WTC11 (cell line): ENCODE measurements at regions not wholly inside any gene's neighbourhood (a gene's known extent, or its start where the extent isn't known, plus 50 kb on each side); places are given as distances from the start of the nearest gene placed in this dataset.

Source experiments
- ATAC-seq: fragments of 200-7000 bp; cut with Tn5 transposase; 2 replicates; pipeline ENCODE4 v1.10.0; 2021; ENCODE audit warnings: mild to moderate bottlenecking, moderate library complexity
- CTCF ChIA-PET: fragments of 300-600 bp; sonication (Branson Sonifier 250); formaldehyde crosslinking; loops from one replicate; lab custom pipeline; 2021; ENCODE audit warnings: antibody characterized with exemption; lab: Charles Lee
- POLR2A ChIA-PET: fragments of 350-600 bp; sonication (Branson Sonifier 250); formaldehyde crosslinking; loops from one replicate; lab custom pipeline; 2021; ENCODE audit warnings: antibody characterized with exemption; lab: Charles Lee
- DNase-seq: peaks from one replicate; pipeline ENCODE4 v3.0.0; 2021; ENCODE audit warnings: low spot score
- H3K27ac Mint-ChIP-seq: 2 replicates; pipeline ENCODE4 v1.8.0; 2021; ENCODE audit warnings: mixed read lengths
- H3K27me3 Mint-ChIP-seq: 2 replicates; pipeline ENCODE4 v1.8.0; 2021; ENCODE audit warnings: low read depth, mild to moderate bottlenecking, moderate library complexity, mixed read lengths
- H3K36me3 Mint-ChIP-seq: 2 replicates; pipeline ENCODE4 v1.8.0; 2021; ENCODE audit warnings: mixed read lengths
- H3K4me1 Mint-ChIP-seq: 2 replicates; pipeline ENCODE4 v1.8.0; 2022; ENCODE audit warnings: mixed read lengths
- H3K4me3 Mint-ChIP-seq: 2 replicates; pipeline ENCODE4 v1.8.0; 2021; ENCODE audit warnings: mild to moderate bottlenecking, moderate library complexity, mixed read lengths
- H3K9me3 Mint-ChIP-seq: 2 replicates; pipeline ENCODE4 v1.8.0; 2021; ENCODE audit warnings: mixed read lengths
- ATF1 ChIP-seq: sonication (generic); formaldehyde crosslinking; IDR thresholded peaks from 2 replicates; pipeline ENCODE4 v1.8.1; 2023; ENCODE audit warnings: mild to moderate bottlenecking, moderate library complexity, missing genetic modification reagents
- EMX1 ChIP-seq: fragments of 250-450 bp; sonication (Bioruptor Pico); IDR thresholded peaks from 2 replicates; pipeline ENCODE4 v1.8.0; 2021; ENCODE audit warnings: mild to moderate bottlenecking
- ESRRA ChIP-seq: sonication (generic); formaldehyde crosslinking; IDR thresholded peaks from 2 replicates; pipeline ENCODE4 v1.8.1; 2022; ENCODE audit warnings: mild to moderate bottlenecking, missing genetic modification reagents, borderline replicate concordance
- GTF2I ChIP-seq: fragments of 250-450 bp; sonication (Bioruptor Pico); conservative IDR thresholded peaks from 2 replicates; pipeline ENCODE4 v1.4.0; 2021; ENCODE audit warnings: mild to moderate bottlenecking
- IRF1 ChIP-seq: sonication (generic); formaldehyde crosslinking; IDR thresholded peaks from 2 replicates; pipeline ENCODE4 v1.8.0; 2023; ENCODE audit warnings: missing genetic modification reagents
- JUN ChIP-seq: sonication (generic); formaldehyde crosslinking; IDR thresholded peaks from 2 replicates; pipeline ENCODE4 v1.8.0; 2023; ENCODE audit warnings: mild to moderate bottlenecking, missing genetic modification reagents
- KAT7 ChIP-seq: sonication (generic); formaldehyde crosslinking; IDR thresholded peaks from 2 replicates; pipeline ENCODE4 v1.8.1; 2023; ENCODE audit warnings: missing genetic modification reagents, mild to moderate bottlenecking, borderline replicate concordance
- MXD4 ChIP-seq: fragments of 250-450 bp; sonication (Bioruptor Pico); IDR thresholded peaks from 2 replicates; pipeline ENCODE4 v1.8.0; 2021; ENCODE audit warnings: mild to moderate bottlenecking, moderate library complexity, borderline replicate concordance
- NR2C2 ChIP-seq: sonication (generic); formaldehyde crosslinking; IDR thresholded peaks from 2 replicates; pipeline ENCODE4 v1.8.0; 2022; ENCODE audit warnings: mild to moderate bottlenecking, missing genetic modification reagents
- PRDM15 ChIP-seq: sonication (generic); formaldehyde crosslinking; IDR thresholded peaks from 2 replicates; pipeline ENCODE4 v1.8.0; 2022; ENCODE audit warnings: missing genetic modification reagents
- PRRX2 ChIP-seq: fragments of 250-450 bp; sonication (Bioruptor Pico); IDR thresholded peaks from 2 replicates; pipeline ENCODE4 v1.8.0; 2021; ENCODE audit warnings: mild to moderate bottlenecking
- RELA ChIP-seq: sonication (generic); formaldehyde crosslinking; IDR thresholded peaks from 2 replicates; pipeline ENCODE4 v1.8.1; 2022; ENCODE audit warnings: missing genetic modification reagents, mild to moderate bottlenecking, borderline replicate concordance
- RORB ChIP-seq: fragments of 250-450 bp; sonication (Bioruptor Pico); IDR thresholded peaks from 2 replicates; pipeline ENCODE4 v1.9.0; 2021; ENCODE audit warnings: mild to moderate bottlenecking
- SOX15 ChIP-seq: fragments of 250-450 bp; sonication (Bioruptor Pico); IDR thresholded peaks from 2 replicates; pipeline ENCODE4 v1.9.0; 2021; ENCODE audit warnings: mild to moderate bottlenecking
- TEAD1 ChIP-seq: sonication (generic); formaldehyde crosslinking; IDR thresholded peaks from 2 replicates; pipeline ENCODE4 v1.8.0; 2022; ENCODE audit warnings: mild to moderate bottlenecking, missing genetic modification reagents
- TF ChIP-seq, protein P1 (sequence below): sonication (generic); formaldehyde crosslinking; IDR thresholded peaks from 2 replicates; pipeline ENCODE4 v1.8.1; 2022; ENCODE audit warnings: mild to moderate bottlenecking, missing genetic modification reagents, moderate library complexity, borderline replicate concordance
- TF ChIP-seq, protein P2 (sequence below): fragments of 250-450 bp; sonication (Bioruptor Pico); IDR thresholded peaks from 2 replicates; pipeline ENCODE4 v1.9.0; 2021; ENCODE audit warnings: moderate library complexity, mild to moderate bottlenecking, inconsistent platforms, borderline replicate concordance
- TF ChIP-seq, protein P3 (sequence below): sonication (generic); formaldehyde crosslinking; IDR thresholded peaks from 2 replicates; pipeline ENCODE4 v1.8.1; 2023; ENCODE audit warnings: mild to moderate bottlenecking, missing genetic modification reagents, moderate library complexity
- TF ChIP-seq, protein P4 (sequence below): sonication (generic); formaldehyde crosslinking; IDR thresholded peaks from 2 replicates; pipeline ENCODE4 v1.8.1; 2022; ENCODE audit warnings: mild to moderate bottlenecking, moderate library complexity, missing genetic modification reagents
- TF ChIP-seq, protein P5 (sequence below): sonication (generic); formaldehyde crosslinking; IDR thresholded peaks from 2 replicates; pipeline ENCODE4 v1.8.1; 2023; ENCODE audit warnings: mild to moderate bottlenecking, missing genetic modification reagents, moderate library complexity

GRCh38 chr7:108663701-108664100 is 94.0 kb downstream of the DNAJB9 start (continued):
- TF ChIP-seq PRDM15 (CRISPR knock-in tag) (no peak), PRRX2 (CRISPR knock-in tag) (no peak), JUN (no peak), ATF1 (CRISPR knock-in tag) (no peak), TEAD1 (CRISPR knock-in tag) (no peak), ESRRA (CRISPR knock-in tag) (no peak), RORB (CRISPR knock-in tag) (no peak), NR2C2 (CRISPR knock-in tag) (no peak), IRF1 (CRISPR knock-in tag) (no peak), KAT7 (CRISPR knock-in tag) (no peak), SOX15 (CRISPR knock-in tag) (no peak)
- TF ChIP-seq, protein P1, sequence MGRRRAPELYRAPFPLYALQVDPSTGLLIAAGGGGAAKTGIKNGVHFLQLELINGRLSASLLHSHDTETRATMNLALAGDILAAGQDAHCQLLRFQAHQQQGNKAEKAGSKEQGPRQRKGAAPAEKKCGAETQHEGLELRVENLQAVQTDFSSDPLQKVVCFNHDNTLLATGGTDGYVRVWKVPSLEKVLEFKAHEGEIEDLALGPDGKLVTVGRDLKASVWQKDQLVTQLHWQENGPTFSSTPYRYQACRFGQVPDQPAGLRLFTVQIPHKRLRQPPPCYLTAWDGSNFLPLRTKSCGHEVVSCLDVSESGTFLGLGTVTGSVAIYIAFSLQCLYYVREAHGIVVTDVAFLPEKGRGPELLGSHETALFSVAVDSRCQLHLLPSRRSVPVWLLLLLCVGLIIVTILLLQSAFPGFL, result no peak
- TF ChIP-seq, protein P2, sequence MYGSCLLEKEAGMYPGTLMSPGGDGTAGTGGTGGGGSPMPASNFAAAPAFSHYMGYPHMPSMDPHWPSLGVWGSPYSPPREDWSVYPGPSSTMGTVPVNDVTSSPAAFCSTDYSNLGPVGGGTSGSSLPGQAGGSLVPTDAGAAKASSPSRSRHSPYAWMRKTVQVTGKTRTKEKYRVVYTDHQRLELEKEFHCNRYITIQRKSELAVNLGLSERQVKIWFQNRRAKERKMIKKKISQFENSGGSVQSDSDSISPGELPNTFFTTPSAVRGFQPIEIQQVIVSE, result no peak
- TF ChIP-seq, protein P3, sequence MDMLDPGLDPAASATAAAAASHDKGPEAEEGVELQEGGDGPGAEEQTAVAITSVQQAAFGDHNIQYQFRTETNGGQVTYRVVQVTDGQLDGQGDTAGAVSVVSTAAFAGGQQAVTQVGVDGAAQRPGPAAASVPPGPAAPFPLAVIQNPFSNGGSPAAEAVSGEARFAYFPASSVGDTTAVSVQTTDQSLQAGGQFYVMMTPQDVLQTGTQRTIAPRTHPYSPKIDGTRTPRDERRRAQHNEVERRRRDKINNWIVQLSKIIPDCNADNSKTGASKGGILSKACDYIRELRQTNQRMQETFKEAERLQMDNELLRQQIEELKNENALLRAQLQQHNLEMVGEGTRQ (CRISPR knock-in tag), result no peak
- TF ChIP-seq, protein P4, sequence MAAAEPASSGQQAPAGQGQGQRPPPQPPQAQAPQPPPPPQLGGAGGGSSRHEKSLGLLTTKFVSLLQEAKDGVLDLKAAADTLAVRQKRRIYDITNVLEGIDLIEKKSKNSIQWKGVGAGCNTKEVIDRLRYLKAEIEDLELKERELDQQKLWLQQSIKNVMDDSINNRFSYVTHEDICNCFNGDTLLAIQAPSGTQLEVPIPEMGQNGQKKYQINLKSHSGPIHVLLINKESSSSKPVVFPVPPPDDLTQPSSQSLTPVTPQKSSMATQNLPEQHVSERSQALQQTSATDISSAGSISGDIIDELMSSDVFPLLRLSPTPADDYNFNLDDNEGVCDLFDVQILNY (CRISPR knock-in tag), result no peak

- no peak for DNase-seq
- no peak overlapping the region for H3K27ac Mint-ChIP-seq
- no peak for ATAC-seq
- ChIA-PET CTCF (no interaction called here), POLR2A (no interaction called here)
- no peak for TF ChIP-seq KAT7 (CRISPR knock-in tag)
- H3K36me3 Mint-ChIP-seq, result peaks cover 11% of the 10 kb centered on the region
- no peaks in the 10 kb centered on the region for H3K27me3 Mint-ChIP-seq
- H3K4me1 Mint-ChIP-seq, result peaks cover 3% of the 10 kb centered on the region; the same call in 1 of the 2 replicates
- H3K4me3 Mint-ChIP-seq, result no peak overlapping the region
- H3K9me3 Mint-ChIP-seq, result peaks cover 11% of the 10 kb centered on the region
Observed at GRCh38 chr7:108667216-108667615, 97.5 kb downstream of the DNAJB9 start.

DNA sequence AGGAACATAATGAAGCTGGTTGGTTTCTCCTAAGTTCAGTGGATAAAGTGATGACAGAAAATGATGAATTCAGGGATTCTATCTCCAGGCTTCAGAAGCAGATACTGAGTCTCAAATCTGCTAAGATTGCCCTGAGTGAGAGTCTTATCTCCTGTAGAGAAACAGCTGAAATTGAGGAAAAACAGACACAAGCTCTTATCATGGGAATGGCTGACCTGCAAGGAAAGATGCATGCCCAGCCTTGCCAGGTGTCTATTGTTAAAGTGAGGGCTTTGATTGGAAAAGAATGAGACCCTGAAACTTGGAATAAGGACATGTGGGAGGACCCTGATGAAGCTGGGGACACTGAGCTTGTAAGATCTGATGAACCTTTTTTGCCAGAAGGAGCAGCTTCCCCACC is 100.3 kb downstream of the DNAJB9 start:
- ChIA-PET CTCF (no interaction called here), POLR2A (no interaction called here)
- no peaks in the 10 kb centered on the region for H3K27me3 Mint-ChIP-seq
- H3K9me3 Mint-ChIP-seq, result peaks cover 27% of the 10 kb centered on the region
- H3K36me3 Mint-ChIP-seq, result peaks cover 11% of the 10 kb centered on the region
- no peak for ATAC-seq
- H3K27ac Mint-ChIP-seq, result no peak overlapping the region
- H3K4me3 Mint-ChIP-seq, result no peak overlapping the region
- no peaks in the 10 kb centered on the region for H3K4me1 Mint-ChIP-seq
- no peak for DNase-seq
- TF ChIP-seq MXD4 (CRISPR knock-in tag), result no peak
- no peak for TF ChIP-seq GTF2I (CRISPR knock-in tag)
- no peak for TF ChIP-seq JUN
- TF ChIP-seq PRDM15 (CRISPR knock-in tag), result no peak
- TF ChIP-seq RELA (CRISPR knock-in tag), result no peak
- TF ChIP-seq, protein P5, sequence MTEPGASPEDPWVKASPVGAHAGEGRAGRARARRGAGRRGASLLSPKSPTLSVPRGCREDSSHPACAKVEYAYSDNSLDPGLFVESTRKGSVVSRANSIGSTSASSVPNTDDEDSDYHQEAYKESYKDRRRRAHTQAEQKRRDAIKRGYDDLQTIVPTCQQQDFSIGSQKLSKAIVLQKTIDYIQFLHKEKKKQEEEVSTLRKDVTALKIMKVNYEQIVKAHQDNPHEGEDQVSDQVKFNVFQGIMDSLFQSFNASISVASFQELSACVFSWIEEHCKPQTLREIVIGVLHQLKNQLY (CRISPR knock-in tag), result no peak
- TF ChIP-seq EMX1 (CRISPR knock-in tag), result no peak
